HepG2 (cell line): ENCODE measurements at regions not wholly inside any gene's neighbourhood (a gene's known extent, or its start where the extent isn't known, plus 50 kb on each side); places are given as distances from the start of the nearest gene placed in this dataset.

ENCODE experiments used
- ATAC-seq: fragments of 200-7000 bp; cut with Tn5 transposase; 3 replicates; pipeline ENCODE4 v1.9.1; 2020; ENCODE audit warnings: mild to moderate bottlenecking, moderate library complexity
- BruUV-seq: library from RNA; stranded (reverse); fragments of 400-500 nt; replicated peaks from 2 replicates; lab custom pipeline; 2021; lab: Mats Ljungman, UMichigan
- CTCF ChIA-PET: fragments of 300-600 bp; formaldehyde crosslinking; extraction: SDS; loops from one replicate; lab custom pipeline; 2021; ENCODE audit warnings: low total read pairs, inconsistent platforms, low intra/inter-chr PET ratio; lab: Yijun Ruan, JAX
- POLR2A ChIA-PET: fragments of 350-600 bp; sonication (Branson Sonifier 250); formaldehyde crosslinking; loops from one replicate; lab custom pipeline; 2020; ENCODE audit warnings: antibody characterized with exemption, inconsistent platforms; lab: Yijun Ruan, JAX
- DNase-seq: peaks from one replicate; pipeline ENCODE4 v3.0.0-alpha.2; 2015; ENCODE audit warnings: low spot score
- FAIRE-seq: peaks from 3 replicates; lab custom pipeline; 2011; peaks lifted over from hg19 to GRCh38; lab: Jason Lieb, UNC
- H2AFZ ChIP-seq: one replicate; pipeline ENCODE4 v1.6.1; 2011; ENCODE audit warnings: low read length, inconsistent platforms
- H3K27ac ChIP-seq: fragments of 300-600 bp; 3 replicates; pipeline ENCODE4 v1.8.0; 2011; ENCODE audit warnings: mixed run types, mild to moderate bottlenecking, mixed read lengths, low read length, inconsistent platforms; ENCODE audit not compliant: insufficient read depth; ENCODE audit errors: extremely low read length
- H3K27me3 ChIP-seq, 2 experiments: fragments of 200-600 bp in 1 of 2; 2 replicates in 1 of 2; 3 replicates in 1 of 2; pipeline versions ENCODE4 v1.6.0 to v1.8.0; 2011; ENCODE audit warnings: low read length in 2 of 2, mild to moderate bottlenecking in 2 of 2, moderate library complexity in 2 of 2, inconsistent platforms in 1 of 2; ENCODE audit not compliant: insufficient read depth in 2 of 2, control insufficient read depth in 1 of 2
- H3K36me3 ChIP-seq, 2 experiments: fragments of 200-600 bp in 1 of 2; replicated peaks in 1 of 2; 2 replicates in 1 of 2; 3 replicates in 1 of 2; pipeline versions ENCODE4 v1.5.1 to v1.8.0; 2011; ENCODE audit warnings: low read length in 2 of 2, inconsistent platforms in 1 of 2; ENCODE audit not compliant: insufficient read depth in 2 of 2, control insufficient read depth in 1 of 2
- H3K4me1 ChIP-seq: 2 replicates; pipeline ENCODE4 v1.5.1; 2012; ENCODE audit warnings: low read length, inconsistent platforms; ENCODE audit not compliant: insufficient read depth
- H3K4me2 ChIP-seq: 2 replicates; pipeline ENCODE4 v1.6.0; 2011; ENCODE audit warnings: low read depth, low read length, inconsistent platforms
- H3K4me3 ChIP-seq, 3 experiments: fragments of 200-600 bp in 1 of 3; sonication (generic), shearing (Covaris generic) in 1 of 3; replicated peaks in 1 of 3; 2 replicates each; pipeline ENCODE4 v1.5.1; 2011 to 2016; ENCODE audit warnings: low read length in 3 of 3, inconsistent platforms in 2 of 3, low read depth in 2 of 3, mild to moderate bottlenecking in 2 of 3, control low read depth in 1 of 3, mixed read lengths in 1 of 3; ENCODE audit not compliant: insufficient read depth in 1 of 3
- H3K79me2 ChIP-seq: one replicate; pipeline ENCODE4 v1.6.1; 2011; ENCODE audit warnings: low read length, inconsistent platforms; ENCODE audit not compliant: insufficient read depth
- H3K9ac ChIP-seq: 2 replicates; pipeline ENCODE4 v1.6.0; 2011; ENCODE audit warnings: mild to moderate bottlenecking, low read depth, low read length, inconsistent platforms; ENCODE audit not compliant: insufficient read depth
- H3K9me3 ChIP-seq: 2 replicates; pipeline ENCODE4 v1.5.1; 2012; ENCODE audit warnings: mild to moderate bottlenecking, low read length
- H4K20me1 ChIP-seq: 2 replicates; pipeline ENCODE4 v1.6.0; 2011; ENCODE audit warnings: inconsistent platforms, mild to moderate bottlenecking, low read length, moderate library complexity; ENCODE audit not compliant: insufficient read depth
- ADNP ChIP-seq: sonication (generic); formaldehyde crosslinking; IDR thresholded peaks from 2 replicates; pipeline ENCODE4 v1.4.0; 2020; ENCODE audit warnings: missing genetic modification reagents
- EEA1 ChIP-seq: sonication (generic); formaldehyde crosslinking; IDR thresholded peaks from 2 replicates; pipeline ENCODE4 v1.5.1; 2020; ENCODE audit warnings: mild to moderate bottlenecking, missing genetic modification reagents, borderline replicate concordance
- EED ChIP-seq: sonication (generic); formaldehyde crosslinking; IDR thresholded peaks from 2 replicates; pipeline ENCODE4 v1.5.0; 2020; ENCODE audit warnings: mild to moderate bottlenecking, missing genetic modification reagents
- ELF1 ChIP-seq: sonication (generic); formaldehyde crosslinking; IDR thresholded peaks from 2 replicates; pipeline ENCODE4 v1.4.0; 2020; ENCODE audit warnings: missing genetic modification reagents
- FOXC1 ChIP-seq: sonication (generic); formaldehyde crosslinking; IDR thresholded peaks from 2 replicates; pipeline ENCODE4 v1.8.0; 2022; ENCODE audit warnings: mild to moderate bottlenecking, missing genetic modification reagents, borderline replicate concordance
- KAT8 ChIP-seq: IDR thresholded peaks from 2 replicates; pipeline ENCODE4 v1.6.1; 2016; ENCODE audit warnings: missing genetic modification reagents, missing compliant biosample characterization
- NFE2L1 ChIP-seq: sonication (generic); formaldehyde crosslinking; IDR thresholded peaks from 2 replicates; pipeline ENCODE4 v1.4.0; 2020; ENCODE audit warnings: missing genetic modification reagents, mild to moderate bottlenecking, borderline replicate concordance
- NONO ChIP-seq, 2 experiments: fragments of 450-650 bp in 1 of 2; sonication (generic) in 1 of 2; formaldehyde crosslinking in 1 of 2; IDR thresholded peaks in 1 of 2; conservative IDR thresholded peaks in 1 of 2; 2 replicates each; pipeline versions ENCODE4 v1.6.1 to v1.8.0; 2017 to 2022; ENCODE audit warnings: mild to moderate bottlenecking in 1 of 2, missing genetic modification reagents in 1 of 2, moderate library complexity in 1 of 2
- POLR2AphosphoS2 ChIP-seq: IDR thresholded peaks from 2 replicates; pipeline ENCODE4 v1.6.1; 2011; ENCODE audit warnings: low read depth, low read length, improper control_type of control experiment
- SMARCE1 ChIP-seq: fragments of 450-650 bp; IDR thresholded peaks from 2 replicates; pipeline ENCODE4 v1.6.1; 2017; ENCODE audit warnings: borderline replicate concordance
- TOE1 ChIP-seq: sonication (generic); formaldehyde crosslinking; IDR thresholded peaks from 2 replicates; pipeline ENCODE4 v1.4.0; 2020; ENCODE audit warnings: mild to moderate bottlenecking, missing genetic modification reagents
- ZFP82 ChIP-seq: sonication (generic); formaldehyde crosslinking; IDR thresholded peaks from 2 replicates; pipeline ENCODE4 v1.5.1; 2020; ENCODE audit warnings: mild to moderate bottlenecking, missing genetic modification reagents, borderline replicate concordance
- ZFX ChIP-seq: sonication (generic); formaldehyde crosslinking; IDR thresholded peaks from 2 replicates; pipeline ENCODE4 v1.4.0; 2020; ENCODE audit warnings: mild to moderate bottlenecking, low read depth, missing genetic modification reagents, moderate library complexity
- ZNF615 ChIP-seq: sonication (generic); formaldehyde crosslinking; IDR thresholded peaks from 2 replicates; pipeline ENCODE4 v1.5.0; 2020; ENCODE audit warnings: mild to moderate bottlenecking, missing genetic modification reagents, borderline replicate concordance
- ZNF850 ChIP-seq: sonication (generic); formaldehyde crosslinking; conservative IDR thresholded peaks from 2 replicates; pipeline ENCODE4 v1.9.0; 2021; ENCODE audit warnings: mild to moderate bottlenecking, missing genetic modification reagents
- ZSCAN31 ChIP-seq: sonication (generic); formaldehyde crosslinking; IDR thresholded peaks from 2 replicates; pipeline ENCODE4 v1.5.0; 2020; ENCODE audit warnings: low read depth, mild to moderate bottlenecking, missing genetic modification reagents
- ZSCAN9 ChIP-seq: IDR thresholded peaks from 2 replicates; pipeline ENCODE4 v1.6.1; 2016; ENCODE audit warnings: borderline replicate concordance
- in situ Hi-C: cut with HindIII; loops from 2 replicates; pipeline ENCODE4 v1.10.0; 2017; ENCODE audit warnings: low pct_unique_long_range_greater_than_20kb; ENCODE audit not compliant: extremely low pct_ligation_motif_present
- intact Hi-C: fragments of 100-400 bp; cut with micrococcal nuclease; formaldehyde crosslinking; loops from one replicate; pipeline ENCODE4 v1.10.0; 2022; ENCODE audit not compliant: unreplicated experiment
- TF ChIP-seq, protein P1 (sequence below): sonication (generic); formaldehyde crosslinking; IDR thresholded peaks from 2 replicates; pipeline ENCODE4 v1.8.0; 2022; ENCODE audit warnings: mild to moderate bottlenecking, missing genetic modification reagents, borderline replicate concordance
- TF ChIP-seq, protein P2 (sequence below): sonication (generic); formaldehyde crosslinking; IDR thresholded peaks from 2 replicates; pipeline ENCODE4 v1.4.0; 2020; ENCODE audit warnings: missing genetic modification reagents
- TF ChIP-seq, protein P3 (sequence below): fragments of 450-650 bp; IDR thresholded peaks from 2 replicates; pipeline ENCODE4 v1.6.1; 2016

DNA sequence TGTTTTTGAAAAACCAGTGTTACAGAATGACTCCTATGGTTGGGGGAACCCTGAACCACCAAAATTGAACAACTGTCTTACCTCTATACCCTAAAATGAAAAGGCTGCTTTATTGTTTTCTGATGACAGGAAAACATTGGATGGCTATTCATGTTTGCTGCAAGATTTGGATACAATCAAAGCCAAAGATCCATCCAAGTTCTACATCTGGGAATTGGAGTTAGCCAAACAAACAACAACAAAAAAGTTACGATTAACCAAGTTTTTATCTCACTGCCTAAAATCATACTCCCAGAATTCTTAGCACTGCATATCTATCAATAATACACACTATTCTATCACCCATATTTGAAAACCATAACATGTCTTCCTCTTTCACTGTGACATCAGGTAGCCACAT is 349.7 kb upstream of the SLC7A11 start (continued):
- no peak for TF ChIP-seq ZNF850
- no peak for TF ChIP-seq KAT8
- TF ChIP-seq ADNP = no peak
- TF ChIP-seq EED (CRISPR knock-in tag) = no peak
- no peak for TF ChIP-seq ZSCAN31 (CRISPR knock-in tag)
- TF ChIP-seq TOE1 (CRISPR knock-in tag) = no peak
- TF ChIP-seq ZFX (CRISPR knock-in tag) = no peak

DNA sequence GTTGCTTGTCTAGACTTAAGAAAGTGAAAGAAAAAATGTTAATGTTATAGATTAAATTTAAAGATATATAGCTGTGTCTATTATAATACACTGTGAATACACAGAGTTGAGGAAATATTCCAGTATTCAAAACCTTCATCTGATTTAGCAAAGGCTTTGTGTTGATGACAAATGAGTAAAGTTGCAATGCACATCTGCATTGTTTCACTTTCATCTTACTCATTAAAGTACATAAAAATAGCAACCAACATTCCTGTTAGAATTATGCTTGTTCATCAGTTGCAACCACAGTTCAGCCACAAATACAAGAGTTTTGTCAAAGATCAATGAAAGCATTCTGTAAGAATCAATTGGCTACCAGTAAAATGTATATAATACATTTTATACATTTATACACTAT is 346.4 kb upstream of the SLC7A11 start:
- Histone ChIP-seq H3K27ac (no peak overlapping the region), H3K27me3 (no peaks in the 10 kb centered on the region), H3K4me2 (no peak overlapping the region), H3K36me3 (no peaks in the 10 kb centered on the region), H4K20me1 (no peaks in the 10 kb centered on the region), H3K4me1 (no peaks in the 10 kb centered on the region), H3K9me3 (no peaks in the 10 kb centered on the region), H3K4me3 (no peak overlapping the region), H3K9ac (no peak overlapping the region), H3K79me2 (no peaks in the 10 kb centered on the region), H2AFZ (no peak overlapping the region)
- FAIRE-seq (no peak), ATAC-seq (no peak), DNase-seq (no peak)
- no TSS peak for BruUV-seq
- CTCF ChIA-PET = no interaction called here
- in situ Hi-C loops = no loop called here
- intact Hi-C loops = no loop called here
- POLR2A ChIA-PET = no interaction called here
- no peak for TF ChIP-seq ELF1 (CRISPR knock-in tag)
- no peak for TF ChIP-seq ZNF615
- TF ChIP-seq, protein P1, sequence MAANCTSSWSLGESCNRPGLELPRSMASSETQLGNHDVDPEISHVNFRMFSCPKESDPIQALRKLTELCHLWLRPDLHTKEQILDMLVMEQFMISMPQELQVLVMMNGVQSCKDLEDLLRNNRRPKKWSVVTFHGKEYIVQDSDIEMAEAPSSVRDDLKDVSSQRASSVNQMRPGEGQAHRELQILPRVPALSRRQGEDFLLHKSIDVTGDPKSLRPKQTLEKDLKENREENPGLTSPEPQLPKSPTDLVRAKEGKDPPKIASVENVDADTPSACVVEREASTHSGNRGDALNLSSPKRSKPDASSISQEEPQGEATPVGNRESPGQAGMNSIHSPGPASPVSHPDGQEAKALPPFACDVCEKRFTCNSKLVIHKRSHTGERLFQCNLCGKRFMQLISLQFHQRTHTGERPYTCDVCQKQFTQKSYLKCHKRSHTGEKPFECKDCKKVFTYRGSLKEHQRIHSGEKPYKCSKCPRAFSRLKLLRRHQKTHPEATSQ (CRISPR knock-in tag) = no peak
- no peak for TF ChIP-seq SMARCE1
- no peak for TF ChIP-seq FOXC1 (CRISPR knock-in tag)
- TF ChIP-seq, protein P2, sequence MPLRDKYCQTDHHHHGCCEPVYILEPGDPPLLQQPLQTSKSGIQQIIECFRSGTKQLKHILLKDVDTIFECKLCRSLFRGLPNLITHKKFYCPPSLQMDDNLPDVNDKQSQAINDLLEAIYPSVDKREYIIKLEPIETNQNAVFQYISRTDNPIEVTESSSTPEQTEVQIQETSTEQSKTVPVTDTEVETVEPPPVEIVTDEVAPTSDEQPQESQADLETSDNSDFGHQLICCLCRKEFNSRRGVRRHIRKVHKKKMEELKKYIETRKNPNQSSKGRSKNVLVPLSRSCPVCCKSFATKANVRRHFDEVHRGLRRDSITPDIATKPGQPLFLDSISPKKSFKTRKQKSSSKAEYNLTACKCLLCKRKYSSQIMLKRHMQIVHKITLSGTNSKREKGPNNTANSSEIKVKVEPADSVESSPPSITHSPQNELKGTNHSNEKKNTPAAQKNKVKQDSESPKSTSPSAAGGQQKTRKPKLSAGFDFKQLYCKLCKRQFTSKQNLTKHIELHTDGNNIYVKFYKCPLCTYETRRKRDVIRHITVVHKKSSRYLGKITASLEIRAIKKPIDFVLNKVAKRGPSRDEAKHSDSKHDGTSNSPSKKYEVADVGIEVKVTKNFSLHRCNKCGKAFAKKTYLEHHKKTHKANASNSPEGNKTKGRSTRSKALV = no peak
- TF ChIP-seq EEA1 (CRISPR knock-in tag) = no peak
- TF ChIP-seq NONO (IDR thresholded peaks at IDR 0.05) = no peak
- TF ChIP-seq NONO (CRISPR knock-in tag; conservative IDR thresholded peaks at IDR 0.05) = no peak
- TF ChIP-seq ZSCAN9 (CRISPR knock-in tag) = no peak
- TF ChIP-seq, protein P3, sequence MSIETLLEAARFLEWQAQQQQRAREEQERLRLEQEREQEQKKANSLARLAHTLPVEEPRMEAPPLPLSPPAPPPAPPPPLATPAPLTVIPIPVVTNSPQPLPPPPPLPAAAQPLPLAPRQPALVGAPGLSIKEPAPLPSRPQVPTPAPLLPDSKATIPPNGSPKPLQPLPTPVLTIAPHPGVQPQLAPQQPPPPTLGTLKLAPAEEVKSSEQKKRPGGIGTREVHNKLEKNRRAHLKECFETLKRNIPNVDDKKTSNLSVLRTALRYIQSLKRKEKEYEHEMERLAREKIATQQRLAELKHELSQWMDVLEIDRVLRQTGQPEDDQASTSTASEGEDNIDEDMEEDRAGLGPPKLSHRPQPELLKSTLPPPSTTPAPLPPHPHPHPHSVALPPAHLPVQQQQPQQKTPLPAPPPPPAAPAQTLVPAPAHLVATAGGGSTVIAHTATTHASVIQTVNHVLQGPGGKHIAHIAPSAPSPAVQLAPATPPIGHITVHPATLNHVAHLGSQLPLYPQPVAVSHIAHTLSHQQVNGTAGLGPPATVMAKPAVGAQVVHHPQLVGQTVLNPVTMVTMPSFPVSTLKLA = no peak
- TF ChIP-seq NFE2L1 (CRISPR knock-in tag) = no peak
- TF ChIP-seq ZFP82 (CRISPR knock-in tag) = no peak
- no peak for TF ChIP-seq POLR2AphosphoS2
